Natural killer cell (primary cell): ENCODE measurements at regions not wholly inside any gene's neighbourhood (a gene's known extent, or its start where the extent isn't known, plus 50 kb on each side); places are given as distances from the start of the nearest gene placed in this dataset.
"Not testable (repeated sequence)": the region's sequence is repeated elsewhere in the genome, so short reads cannot be mapped to it uniquely, and the experiment has no call there.

Experiments
- ATAC-seq, 3 donors: fragments of 150-1000 bp in 2 of 3; fragments of 200-7000 bp in 1 of 3; cut with Tn5 transposase; 1 replicate in 1 of 3; 2 replicates in 2 of 3; pipeline ENCODE4 v1.10.0; 2021; ENCODE audit warnings: mild to moderate bottlenecking in 2 of 3, moderate library complexity in 2 of 3
- DNase-seq, 2 donors: peaks; one replicate each; pipeline versions ENCODE4 v3.0.0 to v3.0.0-alpha.2; 2013 to 2021; ENCODE audit warnings: mixed read lengths in 1 of 2
- H3K27ac ChIP-seq: one replicate; pipeline ENCODE4 v1.5.1; 2013; ENCODE audit warnings: mild to moderate bottlenecking, low read length
- H3K27me3 ChIP-seq: one replicate; pipeline ENCODE4 v1.6.1; 2013; ENCODE audit warnings: low read length; ENCODE audit not compliant: control insufficient read depth, insufficient read depth
- H3K36me3 ChIP-seq: one replicate; pipeline ENCODE4 v1.6.1; 2013; ENCODE audit warnings: low read length; ENCODE audit not compliant: control insufficient read depth, insufficient read depth
- H3K4me1 ChIP-seq: one replicate; pipeline ENCODE4 v1.6.1; 2013; ENCODE audit warnings: low read length; ENCODE audit not compliant: control insufficient read depth, insufficient read depth
- H3K4me3 ChIP-seq: one replicate; pipeline ENCODE4 v1.5.1; 2013; ENCODE audit warnings: low read length
- H3K9me3 ChIP-seq: one replicate; pipeline ENCODE4 v1.6.1; 2013; ENCODE audit warnings: low read length; ENCODE audit not compliant: control insufficient read depth, insufficient read depth
- H3K27ac Mint-ChIP-seq, 2 donors: one replicate each; pipeline ENCODE4 v1.8.0; 2022; ENCODE audit warnings: mild to moderate bottlenecking in 2 of 2, mixed read lengths in 2 of 2, moderate library complexity in 1 of 2
- H3K27me3 Mint-ChIP-seq, 2 donors: one replicate each; pipeline ENCODE4 v1.8.0; 2022; ENCODE audit warnings: low read depth in 2 of 2, mixed read lengths in 2 of 2
- H3K36me3 Mint-ChIP-seq: one replicate; pipeline ENCODE4 v1.8.0; 2022; ENCODE audit warnings: mixed read lengths
- H3K4me1 Mint-ChIP-seq, 2 donors: one replicate each; pipeline ENCODE4 v1.8.0; 2022; ENCODE audit warnings: mixed read lengths in 2 of 2
- H3K4me3 Mint-ChIP-seq: one replicate; pipeline ENCODE4 v1.8.0; 2022; ENCODE audit warnings: mild to moderate bottlenecking, moderate library complexity, mixed read lengths
- H3K9me3 Mint-ChIP-seq, 2 donors: one replicate each; pipeline ENCODE4 v1.8.0; 2022; ENCODE audit warnings: mixed read lengths in 2 of 2
- WGBS: methylation state at CpG from one replicate; pipeline ENCODE4 v1.1.7; 2013; ENCODE audit warnings: missing lambda C conversion rate; ENCODE audit not compliant: insufficient coverage; 5-methylcytosine and 5-hydroxymethylcytosine counted together
- intact Hi-C: fragments of 100-400 bp; cut with micrococcal nuclease; formaldehyde crosslinking; loops from one replicate; pipeline ENCODE4 v1.14.2; 2022
- TF ChIP-seq, protein P1 (sequence below): fragments of 200-600 bp; IDR thresholded peaks from one replicate; pipeline ENCODE4 v1.8.0; 2022; ENCODE audit warnings: antibody characterized with exemption

DNA sequence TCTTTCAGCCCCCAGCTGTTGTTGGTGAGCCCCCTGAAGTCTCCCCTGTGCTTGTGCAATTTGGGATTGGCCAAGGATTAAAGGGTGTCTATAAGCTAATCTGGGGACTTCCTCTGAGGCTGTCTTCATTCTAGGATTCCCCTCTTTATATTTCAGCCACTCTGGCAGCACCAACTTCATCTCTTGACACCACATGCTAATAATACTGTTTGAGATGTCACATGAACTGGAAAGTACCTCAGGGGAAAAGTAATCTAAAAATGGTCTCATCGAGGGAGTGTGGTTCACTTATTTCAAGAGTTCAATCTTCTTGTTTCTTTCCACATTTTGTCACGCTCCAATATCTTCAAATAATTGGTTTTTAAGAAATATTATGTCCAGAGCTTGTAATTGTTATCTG, 279.2 kb upstream of the TMC3 start:
- peaks cover 5% of the 10 kb centered on the region for H3K9me3 ChIP-seq
- no peak for ATAC-seq
- 83% methylated on average over 1 of the region's 2 CpGs for WGBS
- intact Hi-C loops: no loop called here
- Mint-ChIP-seq H3K9me3 (no peaks in the 10 kb centered on the region), H3K4me1 (no peaks in the 10 kb centered on the region), H3K27ac (no peak overlapping the region), H3K36me3 (no peaks in the 10 kb centered on the region), H3K27me3 (no peaks in the 10 kb centered on the region), H3K4me3 (no peak overlapping the region)
- no peaks in the 10 kb centered on the region for H3K27me3 ChIP-seq
- H3K36me3 ChIP-seq: no peaks in the 10 kb centered on the region
- H3K27ac ChIP-seq: no peak overlapping the region
- no peaks in the 10 kb centered on the region for H3K4me1 ChIP-seq
- no peak overlapping the region for H3K4me3 ChIP-seq
- TF ChIP-seq, protein P1, sequence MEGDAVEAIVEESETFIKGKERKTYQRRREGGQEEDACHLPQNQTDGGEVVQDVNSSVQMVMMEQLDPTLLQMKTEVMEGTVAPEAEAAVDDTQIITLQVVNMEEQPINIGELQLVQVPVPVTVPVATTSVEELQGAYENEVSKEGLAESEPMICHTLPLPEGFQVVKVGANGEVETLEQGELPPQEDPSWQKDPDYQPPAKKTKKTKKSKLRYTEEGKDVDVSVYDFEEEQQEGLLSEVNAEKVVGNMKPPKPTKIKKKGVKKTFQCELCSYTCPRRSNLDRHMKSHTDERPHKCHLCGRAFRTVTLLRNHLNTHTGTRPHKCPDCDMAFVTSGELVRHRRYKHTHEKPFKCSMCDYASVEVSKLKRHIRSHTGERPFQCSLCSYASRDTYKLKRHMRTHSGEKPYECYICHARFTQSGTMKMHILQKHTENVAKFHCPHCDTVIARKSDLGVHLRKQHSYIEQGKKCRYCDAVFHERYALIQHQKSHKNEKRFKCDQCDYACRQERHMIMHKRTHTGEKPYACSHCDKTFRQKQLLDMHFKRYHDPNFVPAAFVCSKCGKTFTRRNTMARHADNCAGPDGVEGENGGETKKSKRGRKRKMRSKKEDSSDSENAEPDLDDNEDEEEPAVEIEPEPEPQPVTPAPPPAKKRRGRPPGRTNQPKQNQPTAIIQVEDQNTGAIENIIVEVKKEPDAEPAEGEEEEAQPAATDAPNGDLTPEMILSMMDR: no peak
- DNase-seq: no peak

DNA sequence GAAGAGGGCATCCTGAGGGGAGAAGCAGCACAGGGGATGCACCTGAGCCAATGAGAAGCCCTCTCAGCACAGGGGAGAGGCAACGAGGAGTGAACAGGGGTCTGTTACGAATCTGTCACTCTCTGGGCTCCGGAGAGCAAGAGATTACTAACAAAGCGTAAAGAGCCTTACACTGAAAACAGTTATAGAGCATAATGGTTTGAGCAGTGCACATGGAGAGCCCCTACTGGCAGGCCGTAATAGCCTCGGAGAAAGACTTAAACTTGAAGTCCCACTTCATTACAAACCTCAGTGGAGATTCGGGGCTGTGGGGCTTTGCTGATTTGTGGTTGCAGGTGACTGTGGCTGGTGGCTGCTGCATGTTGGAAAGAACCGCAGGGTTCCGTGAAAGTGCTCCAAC, 271.5 kb upstream of the TMC3 start:
- WGBS: 96% methylated on average over 9 of the region's 9 CpGs
- peaks cover 4% of the 10 kb centered on the region in 2 donors for H3K27me3 Mint-ChIP-seq
- TF ChIP-seq, protein P1: no peak
- H3K4me1 Mint-ChIP-seq: no peaks in the 10 kb centered on the region
- Histone ChIP-seq H3K27me3 (no peaks in the 10 kb centered on the region), H3K4me1 (no peaks in the 10 kb centered on the region), H3K4me3 (no peak overlapping the region), H3K9me3 (no peaks in the 10 kb centered on the region), H3K36me3 (no peaks in the 10 kb centered on the region), H3K27ac (no peak overlapping the region)
- no peak for DNase-seq
- no peak overlapping the region for H3K4me3 Mint-ChIP-seq
- H3K36me3 Mint-ChIP-seq: no peaks in the 10 kb centered on the region
- H3K27ac Mint-ChIP-seq: no peak overlapping the region
- no peaks in the 10 kb centered on the region for H3K9me3 Mint-ChIP-seq
- intact Hi-C loops: no loop called here
- no peak for ATAC-seq

DNA sequence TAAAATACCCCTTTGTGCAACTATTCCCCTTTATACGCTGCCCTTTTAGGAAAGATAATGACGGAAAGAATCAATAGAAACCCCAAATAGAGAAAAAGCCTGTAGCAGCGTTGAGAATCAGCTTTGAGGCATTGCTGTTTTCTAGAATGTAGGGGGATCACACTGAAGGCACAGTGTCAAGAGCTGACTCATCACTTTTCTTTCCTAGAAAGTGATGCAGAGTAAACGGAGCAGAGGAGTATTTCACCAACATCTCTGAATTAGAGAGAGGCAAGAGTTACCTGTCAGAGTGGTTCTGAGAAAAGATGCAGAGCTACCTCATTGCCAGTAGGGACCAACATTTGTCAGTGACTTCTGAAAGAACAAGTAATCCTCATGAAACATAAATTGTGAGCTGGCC, 269.8 kb upstream of the TMC3 start:
- Mint-ChIP-seq H3K4me3 (no peak overlapping the region), H3K4me1 (no peaks in the 10 kb centered on the region), H3K27me3 (peaks cover 6 to 8% of the 10 kb centered on the region in 2 donors), H3K9me3 (peaks cover 0 to 2% of the 10 kb centered on the region in 2 donors), H3K27ac (no peak overlapping the region), H3K36me3 (no peaks in the 10 kb centered on the region)
- no peak for ATAC-seq
- no peak overlapping the region for H3K4me3 ChIP-seq
- TF ChIP-seq, protein P1: no peak
- intact Hi-C loops: no loop called here
- DNase-seq: no peak
- H3K27ac ChIP-seq: no peak overlapping the region
- no peaks in the 10 kb centered on the region for H3K4me1 ChIP-seq
- H3K27me3 ChIP-seq: no peaks in the 10 kb centered on the region
- WGBS: 92% methylated on average over 4 of the region's 4 CpGs
- no peaks in the 10 kb centered on the region for H3K36me3 ChIP-seq
- no peaks in the 10 kb centered on the region for H3K9me3 ChIP-seq

DNA sequence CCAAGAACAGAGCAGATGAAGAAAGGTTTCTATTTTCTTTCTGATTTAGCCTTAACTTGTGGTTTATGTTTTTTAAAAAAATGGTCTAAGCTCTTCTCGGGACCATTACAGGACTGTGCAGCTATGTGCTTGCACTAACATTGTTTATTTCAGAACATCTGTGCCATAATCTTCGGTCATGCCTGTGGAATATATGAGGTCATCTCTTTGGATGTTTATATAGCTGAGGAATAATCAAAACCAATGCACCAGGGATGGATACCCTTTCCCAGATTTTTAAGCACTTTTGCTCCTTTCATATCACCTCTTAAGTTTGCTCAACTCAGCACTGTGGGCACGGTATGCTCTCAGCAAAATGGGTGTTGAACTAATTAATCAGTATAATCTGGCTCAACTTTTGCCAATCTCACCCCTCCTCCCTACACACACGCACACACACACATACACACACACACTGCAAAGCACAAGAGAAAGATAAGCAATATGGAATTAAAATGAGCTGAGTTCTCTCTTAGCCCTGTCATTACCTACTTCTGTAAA, 268.5 kb upstream of the TMC3 start:
- no peak for ATAC-seq
- peaks cover 8 to 9% of the 10 kb centered on the region in 2 donors for H3K27me3 Mint-ChIP-seq
- H3K9me3 Mint-ChIP-seq: peaks cover 0 to 2% of the 10 kb centered on the region in 2 donors

DNA sequence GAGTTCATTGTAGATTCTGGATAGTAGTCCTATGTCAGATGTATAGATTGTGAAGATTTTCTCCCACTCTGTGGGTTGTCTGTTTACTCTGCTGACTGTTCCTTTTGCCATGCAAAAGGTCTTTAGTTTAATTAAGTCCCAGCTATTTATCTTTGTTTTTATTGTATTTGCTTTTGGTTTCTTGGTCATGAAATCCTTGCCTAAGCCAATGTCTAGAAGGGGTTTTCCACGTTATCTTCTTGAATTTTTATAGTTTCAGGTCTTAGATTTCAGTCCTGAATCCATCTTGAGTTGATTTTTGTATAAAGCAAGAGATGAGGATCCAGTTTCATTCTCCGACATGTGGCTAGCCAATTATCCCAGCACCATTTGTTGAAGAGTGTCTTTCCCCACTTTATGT, 262.1 kb upstream of the TMC3 start:
- DNase-seq, H3K36me3 Mint-ChIP-seq, H3K27ac Mint-ChIP-seq, H3K4me3 ChIP-seq, H3K36me3 ChIP-seq, H3K4me1 ChIP-seq, H3K27ac ChIP-seq, H3K27me3 ChIP-seq, H3K27me3 Mint-ChIP-seq, ATAC-seq, H3K4me1 Mint-ChIP-seq, H3K9me3 Mint-ChIP-seq, H3K4me3 Mint-ChIP-seq, H3K9me3 ChIP-seq, intact Hi-C loops: not testable (repeated sequence)
- whole genome bisulfite sequencing: 81% methylated on average over 2 of the region's 2 CpGs

More for the DNA sequence above, 268.5 kb upstream of the TMC3 start:
- H3K27me3 ChIP-seq: no peaks in the 10 kb centered on the region
- Mint-ChIP-seq H3K36me3 (no peaks in the 10 kb centered on the region), H3K4me1 (no peaks in the 10 kb centered on the region), H3K4me3 (no peak overlapping the region), H3K27ac (no peak overlapping the region)
- intact Hi-C loops: no loop called here
- no peak overlapping the region for H3K4me3 ChIP-seq
- WGBS: 70% methylated on average over 2 of the region's 4 CpGs
- TF ChIP-seq, protein P1: no peak
- H3K4me1 ChIP-seq: no peaks in the 10 kb centered on the region
- no peak overlapping the region for H3K27ac ChIP-seq
- DNase-seq: no peak
- no peaks in the 10 kb centered on the region for H3K9me3 ChIP-seq
- no peaks in the 10 kb centered on the region for H3K36me3 ChIP-seq
